GM21529 (cell line): ENCODE measurements at regions not wholly inside any gene's neighbourhood (a gene's known extent, or its start where the extent isn't known, plus 50 kb on each side); places are given as distances from the start of the nearest gene placed in this dataset.
"Not testable (repeated sequence)": the region's sequence is repeated elsewhere in the genome, so short reads cannot be mapped to it uniquely, and the experiment has no call there.

Source experiments
- ATAC-seq: cut with Tn5 transposase; IDR thresholded peaks from one replicate; pipeline ENCODE4 v1.9.1; 2021; ENCODE audit not compliant: unreplicated experiment

DNA sequence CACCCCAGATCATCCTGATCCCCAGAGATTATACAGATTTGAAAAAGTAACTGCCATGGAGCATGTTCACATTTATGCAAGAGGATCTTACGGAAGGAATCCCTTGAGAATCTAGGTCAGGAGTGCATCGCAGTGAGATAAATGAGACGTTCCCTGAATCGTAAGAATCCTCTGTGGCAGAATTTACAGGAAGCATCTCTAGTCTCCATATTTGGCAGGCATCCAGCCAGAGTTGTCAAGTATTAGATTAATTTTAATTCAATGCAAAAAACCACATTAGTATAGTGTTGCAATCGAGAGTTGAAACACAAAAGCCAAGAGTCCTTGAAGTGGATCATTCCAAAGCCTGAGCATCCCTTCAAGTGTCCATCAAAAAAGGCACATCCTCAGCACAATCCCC lies 100.8 kb downstream of the RRAGC start:
- ATAC-seq = no peak

- ATAC-seq = no peak
These were observed 112.5 kb downstream of the RRAGC start for GRCh38 chr1:38746941-38747600.

- ATAC-seq = no peak
These were observed 113.1 kb downstream of the RRAGC start for GRCh38 chr1:38746402-38746935.

- no peak for ATAC-seq
These were observed 113.8 kb downstream of the RRAGC start for GRCh38 chr1:38745476-38746401.

DNA sequence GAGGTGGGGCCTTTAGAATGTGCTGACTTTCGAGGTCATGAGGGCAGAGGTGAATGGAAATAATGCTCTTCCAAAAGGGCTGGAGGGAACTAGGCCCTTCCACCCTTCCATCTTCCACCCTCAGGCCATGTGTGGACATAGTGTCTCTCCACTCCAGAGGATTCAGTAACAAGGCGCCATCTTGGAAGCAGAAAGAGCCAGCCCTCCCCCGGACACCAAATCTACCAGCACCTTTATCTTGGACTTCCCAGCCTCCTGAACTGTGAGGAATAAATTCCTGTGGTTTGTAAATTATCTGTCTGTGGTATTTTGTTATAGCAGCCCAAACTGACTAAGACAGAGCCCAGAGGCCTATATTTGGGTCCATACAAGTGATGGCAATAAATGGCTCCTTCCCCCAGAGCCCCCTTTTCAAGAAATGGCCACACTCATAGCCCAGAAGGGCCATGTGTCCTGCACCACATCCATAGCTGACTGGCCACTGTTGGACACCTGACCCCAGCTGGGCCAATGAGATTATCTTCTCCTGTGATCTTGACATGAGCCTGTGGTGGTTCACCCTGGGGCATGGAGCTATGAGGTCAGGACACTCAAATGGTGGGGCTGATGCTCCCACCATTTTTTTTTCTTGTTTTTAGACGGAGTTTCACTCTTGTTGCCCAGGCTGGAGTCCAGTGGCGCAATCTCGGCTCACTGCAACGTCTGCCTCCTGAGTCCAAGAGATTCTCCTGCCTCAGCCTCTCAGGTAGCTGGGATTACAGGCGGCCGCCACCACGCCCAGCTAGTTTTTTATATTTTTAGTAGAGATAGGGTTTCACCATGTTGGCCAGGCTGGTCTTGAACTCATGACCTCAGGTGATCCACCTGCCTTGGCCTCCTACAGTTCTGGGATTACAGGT lies 114.9 kb downstream of the RRAGC start:
- no peak for ATAC-seq

DNA sequence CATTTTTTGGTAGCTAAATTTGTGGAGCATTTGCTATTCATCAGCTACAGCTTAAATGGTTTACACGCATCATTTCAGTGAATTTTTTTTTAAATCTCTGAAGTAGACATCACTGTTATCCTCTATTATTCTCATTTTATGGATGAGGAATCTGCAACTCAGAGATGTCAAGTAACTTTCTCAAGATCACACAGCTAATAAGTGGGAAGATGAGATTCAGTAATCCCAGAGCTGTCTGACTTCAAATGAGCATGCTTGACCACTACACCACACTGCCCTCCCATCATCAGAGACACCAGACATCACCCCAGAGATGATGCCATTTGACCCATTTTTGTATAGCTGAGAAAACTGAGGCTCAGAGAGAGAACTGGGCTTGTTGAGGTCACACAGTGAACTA lies 116.4 kb downstream of the RRAGC start:
- ATAC-seq = no peak

- ATAC-seq = no peak
These were observed 118.2 kb downstream of the RRAGC start for GRCh38 chr1:38741341-38741740.

DNA sequence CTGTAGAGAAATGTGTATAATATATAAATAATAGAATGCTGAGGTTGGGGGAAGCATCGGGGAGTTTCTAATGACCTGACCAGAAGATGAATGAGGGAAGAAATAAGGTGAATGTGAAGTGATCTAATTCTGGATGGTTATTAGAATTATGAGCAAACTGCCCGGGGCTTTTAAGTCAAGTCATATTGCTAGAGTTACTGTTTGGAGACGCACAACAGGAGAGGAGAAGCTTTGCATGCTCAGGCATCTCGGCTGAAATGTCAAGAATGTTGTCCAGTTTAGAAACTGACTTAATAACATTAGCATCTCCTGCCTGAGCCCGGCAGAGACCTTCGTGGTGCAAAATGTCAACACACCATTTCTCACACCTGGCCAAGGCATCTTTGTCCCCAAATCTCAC lies 119.1 kb downstream of the RRAGC start:
- no peak for ATAC-seq

- ATAC-seq = no peak
These were observed 121.4 kb downstream of the RRAGC start for GRCh38 chr1:38738207-38738606.

GRCh38 chr1:38736399-38736798 lies 123.2 kb downstream of the RRAGC start:
- ATAC-seq = no peak

DNA sequence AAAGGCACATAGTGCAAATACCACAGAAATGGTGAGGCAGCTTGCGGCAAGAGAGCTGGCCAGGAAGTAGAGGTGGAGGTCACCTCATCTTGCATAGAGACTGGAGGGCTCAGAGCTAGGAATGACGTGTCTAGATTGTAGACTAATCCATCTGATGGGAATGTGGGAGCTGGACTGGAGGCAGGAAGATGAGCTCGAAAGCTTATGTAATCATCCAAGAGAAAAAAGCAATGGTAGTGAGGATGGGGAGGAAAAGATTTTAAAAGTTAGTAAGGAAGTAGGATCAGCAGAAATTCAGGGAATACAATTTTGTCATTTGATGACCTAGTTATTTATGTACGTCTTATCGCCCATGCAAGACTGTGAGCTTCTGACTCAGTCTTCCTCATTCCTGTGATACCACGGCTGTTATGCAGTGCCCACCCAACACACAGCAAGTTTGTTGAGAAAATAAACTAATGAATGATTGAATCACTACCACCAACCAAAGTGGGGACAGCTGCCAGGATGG lies 123.9 kb downstream of the RRAGC start:
- no peak for ATAC-seq

GRCh38 chr1:38733761-38734160 lies 125.8 kb downstream of the RRAGC start:
- no peak for ATAC-seq

- no peak for ATAC-seq
These were observed 128.8 kb downstream of the RRAGC start for GRCh38 chr1:38730511-38731397.

DNA sequence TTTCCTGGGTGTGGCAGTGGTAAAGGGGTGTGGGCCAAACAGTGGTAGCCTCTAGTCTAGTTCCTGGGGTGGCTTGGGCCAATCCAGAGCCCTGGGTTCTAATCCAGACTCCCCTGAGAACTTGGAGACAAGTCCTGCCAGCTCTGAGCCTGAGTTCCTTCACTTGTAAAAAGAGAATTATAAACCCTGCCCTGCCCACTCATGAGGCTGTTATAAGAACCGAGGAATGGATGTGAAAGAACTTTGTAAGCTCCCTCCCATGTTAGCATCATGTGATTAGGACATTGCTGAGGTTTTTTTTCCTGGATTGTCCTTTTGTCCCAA lies 131.0 kb downstream of the RRAGC start:
- ATAC-seq = no peak

DNA sequence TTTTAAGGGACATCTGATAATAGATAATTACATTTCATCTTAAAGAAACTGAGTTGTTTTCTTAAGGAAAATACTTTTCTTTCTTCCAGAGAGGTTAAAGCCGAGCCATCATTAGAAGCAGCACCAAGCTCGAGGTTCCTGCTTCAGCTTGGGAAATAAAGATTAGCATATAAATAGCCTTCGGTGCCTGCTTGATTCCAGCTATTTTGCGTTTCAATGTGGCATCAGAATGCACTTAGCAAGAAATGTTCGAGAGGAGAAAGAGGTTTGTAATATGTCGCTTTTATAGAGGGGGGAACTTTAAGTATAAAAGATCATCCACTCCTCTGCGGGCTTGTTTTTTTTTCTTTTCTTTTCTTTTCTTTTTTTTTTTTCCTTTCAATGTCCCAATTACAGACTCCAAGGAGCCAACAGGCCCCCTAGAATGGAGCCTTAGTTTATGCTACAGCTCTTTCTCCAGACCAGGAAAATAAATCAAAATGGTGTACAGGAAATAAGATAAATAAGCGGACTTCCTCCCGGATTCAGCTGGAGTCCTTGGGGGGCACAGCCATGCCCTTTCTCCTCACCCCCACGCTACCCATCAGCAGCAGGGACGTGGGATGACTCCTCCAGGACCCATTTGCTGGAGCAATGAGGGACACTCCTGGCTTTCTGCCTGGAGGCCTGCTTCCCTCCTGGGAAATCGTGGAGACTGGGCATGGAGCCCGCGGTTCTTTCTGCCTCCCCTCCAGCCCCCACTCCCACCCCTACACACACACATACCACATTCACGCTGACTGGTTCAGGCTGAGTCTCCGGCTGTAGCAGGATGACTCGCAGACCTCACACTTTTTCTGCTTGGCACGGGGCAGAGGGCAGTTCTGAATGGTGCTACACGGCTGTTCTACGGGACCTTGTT lies 131.6 kb downstream of the RRAGC start:
- ATAC-seq = no peak

DNA sequence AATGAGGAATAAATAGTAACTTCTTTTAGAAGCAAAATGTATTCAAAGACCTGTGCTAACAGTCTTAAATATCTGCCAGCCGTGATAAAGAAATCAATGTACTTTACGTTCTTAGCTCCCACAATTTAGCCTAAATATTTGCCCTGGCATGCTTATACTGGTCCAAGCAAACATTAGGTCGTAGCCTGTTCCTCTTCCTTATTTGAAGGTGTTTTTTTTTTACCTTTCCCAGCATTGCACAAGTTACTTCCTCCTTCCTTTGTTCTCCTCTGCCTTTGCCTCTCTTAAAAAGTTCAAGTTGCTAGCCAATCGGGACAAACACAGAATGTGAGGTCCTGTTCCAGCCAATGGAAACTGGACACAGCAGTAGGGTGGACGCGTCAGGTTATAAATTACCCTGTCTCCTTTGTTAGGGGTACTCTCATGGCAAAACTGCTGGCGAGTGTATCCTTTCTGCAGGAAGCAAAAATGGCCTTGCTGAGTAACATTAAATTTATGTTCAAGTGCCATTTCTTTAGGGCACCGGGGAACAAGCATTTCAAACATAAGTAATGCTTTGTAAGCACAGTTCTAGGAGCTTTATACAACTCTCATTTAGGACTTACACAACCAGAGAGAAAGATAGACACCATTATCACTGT lies 134.1 kb downstream of the RRAGC start:
- ATAC-seq = not testable (repeated sequence)

- ATAC-seq = no peak
These were observed 135.1 kb downstream of the RRAGC start for GRCh38 chr1:38724160-38725131.
